GM12878 (cell line): ENCODE measurements at regions not wholly inside any gene's neighbourhood (a gene's known extent, or its start where the extent isn't known, plus 50 kb on each side); places are given as distances from the start of the nearest gene placed in this dataset.

ENCODE experiments used
- ATAC-seq: fragments of 200-7000 bp; cut with Tn5 transposase; 3 replicates; pipeline ENCODE4 v1.9.1; 2020; ENCODE audit warnings: mild to moderate bottlenecking, moderate library complexity
- BruUV-seq: library from RNA; stranded (reverse); fragments of 400-500 nt; replicated peaks from 2 replicates; lab custom pipeline; 2021; lab: Mats Ljungman, UMichigan
- CTCF ChIA-PET: fragments of 300-600 bp; sonication (Branson Sonifier 250); formaldehyde crosslinking; extraction: SDS; loops from one replicate; lab custom pipeline; 2021; ENCODE audit warnings: inconsistent platforms; lab: Yijun Ruan, JAX
- POLR2A ChIA-PET: fragments of 350-600 bp; formaldehyde crosslinking; extraction: SDS; loops from one replicate; lab custom pipeline; 2021; ENCODE audit warnings: inconsistent platforms; lab: Charles Lee
- RAD21 ChIA-PET: fragments of 300-600 bp; sonication (Branson Sonifier 250); formaldehyde crosslinking; loops from one replicate; lab custom pipeline; 2023; ENCODE audit warnings: antibody characterized with exemption; ENCODE audit not compliant: unreplicated experiment; lab: Charles Lee
- SMC1A ChIA-PET: fragments of 300-600 bp; sonication (Branson Sonifier 250); formaldehyde crosslinking; loops from one replicate; lab custom pipeline; 2023; ENCODE audit not compliant: unreplicated experiment, uncharacterized antibody; lab: Charles Lee
- DNase-seq: peaks from one replicate; pipeline ENCODE4 v3.0.0-alpha.2; 2011; ENCODE audit warnings: low read depth, low spot score
- FAIRE-seq: peaks from 3 replicates; lab custom pipeline; 2011; peaks lifted over from hg19 to GRCh38; lab: Jason Lieb, UNC
- H2AFZ ChIP-seq: 2 replicates; pipeline ENCODE4 v1.6.0; 2011; ENCODE audit warnings: low read depth, low read length, control low read depth; ENCODE audit not compliant: control insufficient read depth
- H3K27ac ChIP-seq: 2 replicates; pipeline ENCODE4 v1.5.1; 2011; ENCODE audit warnings: control low read depth; ENCODE audit not compliant: control insufficient read depth, insufficient read depth
- H3K27me3 ChIP-seq, 2 experiments: replicated peaks in 1 of 2; 2 replicates each; pipeline versions ENCODE4 v1.6.0 to v1.6.1; 2011; ENCODE audit warnings: low read length in 1 of 2; ENCODE audit not compliant: control insufficient read depth in 2 of 2, insufficient read depth in 2 of 2
- H3K36me3 ChIP-seq, 2 experiments: 2 replicates each; pipeline ENCODE4 v1.5.1; 2011; ENCODE audit warnings: low read length in 1 of 2; ENCODE audit not compliant: control insufficient read depth in 2 of 2, insufficient read depth in 2 of 2
- H3K4me1 ChIP-seq: 2 replicates; pipeline ENCODE4 v1.6.1; 2011; ENCODE audit warnings: mild to moderate bottlenecking, low read length, moderate library complexity, mixed read lengths; ENCODE audit not compliant: control insufficient read depth, insufficient read depth
- H3K4me2 ChIP-seq: 2 replicates; pipeline ENCODE4 v1.6.0; 2011; ENCODE audit warnings: control low read depth; ENCODE audit not compliant: control insufficient read depth, insufficient read depth
- H3K4me3 ChIP-seq: fragments of 200-600 bp; sonication (generic); 2 replicates; pipeline ENCODE4 v1.5.1; 2016
- H3K79me2 ChIP-seq: 2 replicates; pipeline ENCODE4 v1.6.0; 2011; ENCODE audit warnings: low read length; ENCODE audit not compliant: control insufficient read depth, insufficient read depth
- H3K9ac ChIP-seq: 2 replicates; pipeline ENCODE4 v1.8.0; 2011; ENCODE audit warnings: low read length, control low read depth, mixed read lengths; ENCODE audit not compliant: control insufficient read depth, insufficient read depth
- H3K9me3 ChIP-seq: replicated peaks from 3 replicates; pipeline ENCODE4 v1.5.1; 2011; ENCODE audit warnings: mild to moderate bottlenecking, low read length; ENCODE audit not compliant: control insufficient read depth, insufficient read depth
- H4K20me1 ChIP-seq: 2 replicates; pipeline ENCODE4 v1.6.0; 2011; ENCODE audit not compliant: control insufficient read depth, insufficient read depth
- DPF2 ChIP-seq: fragments of 450-650 bp; IDR thresholded peaks from 2 replicates; pipeline ENCODE4 v1.6.1; 2017; ENCODE audit warnings: mild to moderate bottlenecking
- ESRRA ChIP-seq: IDR thresholded peaks from 2 replicates; pipeline ENCODE4 v1.6.1; 2012; ENCODE audit warnings: mild to moderate bottlenecking, low read length, improper control_type of control experiment
- EZH2 ChIP-seq: IDR thresholded peaks from 2 replicates; pipeline ENCODE4 v1.6.1; 2012; ENCODE audit warnings: low read depth, mild to moderate bottlenecking, control low read depth, inconsistent platforms, low read length, borderline replicate concordance; ENCODE audit not compliant: control insufficient read depth
- KDM1A ChIP-seq: fragments of 200-600 bp; sonication (generic); IDR thresholded peaks from 2 replicates; pipeline ENCODE4 v1.6.1; 2016; ENCODE audit warnings: borderline replicate concordance
- MTA3 ChIP-seq: IDR thresholded peaks from 2 replicates; pipeline ENCODE4 v1.6.1; 2012; ENCODE audit warnings: low read length, inconsistent platforms, borderline replicate concordance
- NFIC ChIP-seq: IDR thresholded peaks from 2 replicates; pipeline ENCODE4 v1.6.1; 2012; ENCODE audit warnings: low read depth, mild to moderate bottlenecking, inconsistent platforms, low read length, moderate library complexity
- PAX8 ChIP-seq: fragments of 450-650 bp; IDR thresholded peaks from 2 replicates; pipeline ENCODE4 v1.6.1; 2017; ENCODE audit warnings: mild to moderate bottlenecking, moderate library complexity
- POLR2AphosphoS5 ChIP-seq: IDR thresholded peaks from 2 replicates; pipeline ENCODE4 v1.6.1; 2011; ENCODE audit warnings: mild to moderate bottlenecking, low read length, inconsistent platforms
- SP1 ChIP-seq: IDR thresholded peaks from one replicate; pipeline ENCODE4 v1.6.1; 2011; ENCODE audit warnings: low read depth, low read length
- SREBF2 ChIP-seq: IDR thresholded peaks from 2 replicates; pipeline ENCODE4 v1.6.1; 2012; ENCODE audit warnings: mild to moderate bottlenecking, low read length
- TBL1XR1 ChIP-seq: IDR thresholded peaks from 2 replicates; pipeline ENCODE4 v1.6.1; 2012; ENCODE audit warnings: low read depth, low read length, improper control_type of control experiment
- ZSCAN29 ChIP-seq: fragments of 450-650 bp; IDR thresholded peaks from 2 replicates; pipeline ENCODE4 v1.6.1; 2017; ENCODE audit warnings: mild to moderate bottlenecking, moderate library complexity
- ZZZ3 ChIP-seq: IDR thresholded peaks from 2 replicates; pipeline ENCODE4 v1.6.1; 2011; ENCODE audit warnings: low read depth; ENCODE audit not compliant: control insufficient read depth, insufficient read length
- WGBS: methylation state at CpG from one replicate; pipeline ENCODE4 v1.1.6; 2016; ENCODE audit warnings: low lambda C conversion rate; ENCODE audit not compliant: insufficient replicate concordance, insufficient coverage; ENCODE audit errors: missing lambda C conversion rate; 5-methylcytosine and 5-hydroxymethylcytosine counted together
- in situ Hi-C: fragments of 300-500 bp; cut with MboI; formaldehyde crosslinking; loops from 9 replicates; pipeline ENCODE4 v1.14.3; 2018; ENCODE audit warnings: mixed read lengths
- intact Hi-C: fragments of 100-400 bp; cut with micrococcal nuclease; formaldehyde crosslinking; loops from one replicate; pipeline ENCODE4 v1.14.2; 2022; ENCODE audit not compliant: unreplicated experiment
- TF ChIP-seq, protein P1 (sequence below): fragments of 450-650 bp; IDR thresholded peaks from 2 replicates; pipeline ENCODE4 v1.6.1; 2017; ENCODE audit warnings: mild to moderate bottlenecking, moderate library complexity
- TF ChIP-seq, protein P2 (sequence below): fragments of 450-650 bp; IDR thresholded peaks from 2 replicates; pipeline ENCODE4 v1.6.1; 2018; ENCODE audit warnings: mild to moderate bottlenecking, low read depth, moderate library complexity; ENCODE audit not compliant: partially characterized antibody
- TF ChIP-seq, protein P3 (sequence below): IDR thresholded peaks from 2 replicates; pipeline ENCODE4 v1.6.1; 2011; ENCODE audit warnings: low read depth, low read length, improper control_type of control experiment, borderline replicate concordance

DNA sequence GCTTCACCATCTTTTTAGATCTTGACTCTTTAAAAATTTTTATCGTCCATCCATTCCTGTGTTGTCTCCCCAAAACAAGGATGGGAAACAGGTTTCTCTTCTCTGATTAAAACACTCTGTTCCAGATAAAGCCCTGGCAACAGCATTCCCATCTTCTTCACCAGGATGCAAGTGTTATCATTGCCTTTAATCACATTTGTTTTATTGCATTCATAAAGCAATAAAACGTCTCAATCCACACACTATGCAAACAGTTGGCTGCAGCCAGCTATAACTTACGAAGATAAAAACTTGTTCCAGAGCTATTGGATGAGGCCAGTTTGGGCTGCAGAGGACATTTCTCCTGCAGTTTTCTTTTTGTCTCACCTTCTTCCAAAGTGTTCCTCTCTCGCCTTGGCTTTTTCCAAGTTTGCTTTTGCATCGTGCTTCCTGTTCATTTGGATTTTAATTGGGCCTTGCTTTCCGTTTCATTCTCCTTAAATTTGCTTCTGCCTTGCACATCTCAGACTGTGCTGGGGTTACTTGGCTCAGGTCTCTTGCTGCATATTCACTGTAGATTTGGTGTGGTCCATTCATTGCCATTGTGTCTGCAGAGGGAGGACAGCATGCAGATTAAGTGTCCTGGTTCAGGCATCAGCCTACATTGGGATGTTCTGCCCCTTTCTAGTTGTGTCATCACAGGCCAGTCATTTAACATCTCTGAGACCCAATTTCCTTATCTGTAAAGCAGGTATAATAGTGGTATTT is 136.5 kb upstream of the LIFR start:
- ChIA-PET SMC1A (no interaction called here), RAD21 (no interaction called here), POLR2A (no interaction called here), CTCF (no interaction called here)
- H3K9ac ChIP-seq = no peak overlapping the region
- H3K4me3 ChIP-seq = no peak overlapping the region
- DNase-seq = no peak
- no peak for FAIRE-seq
- intact Hi-C loops (no loop called here), in situ Hi-C loops (no loop called here)
- H3K27me3 ChIP-seq = no peaks in the 10 kb centered on the region
- no peaks in the 10 kb centered on the region for H3K79me2 ChIP-seq
- no peaks in the 10 kb centered on the region for H4K20me1 ChIP-seq
- H3K9me3 ChIP-seq = no peaks in the 10 kb centered on the region
- H3K4me1 ChIP-seq = no peaks in the 10 kb centered on the region
- no peak overlapping the region for H3K27ac ChIP-seq
- ATAC-seq = no peak
- WGBS = 0% methylated on average over 6 of the region's 6 CpGs
- no TSS peak for BruUV-seq
- no peak overlapping the region for H3K4me2 ChIP-seq
- H3K36me3 ChIP-seq = no peaks in the 10 kb centered on the region
- no peak overlapping the region for H2AFZ ChIP-seq
- TF ChIP-seq EZH2 (no peak), TBL1XR1 (no peak), KDM1A (no peak), SREBF2 (no peak), ZZZ3 (no peak), PAX8 (no peak), NFIC (no peak), MTA3 (no peak), ESRRA (no peak), ZSCAN29 (no peak), POLR2AphosphoS5 (no peak), SP1 (no peak), DPF2 (no peak)
- TF ChIP-seq, protein P1, sequence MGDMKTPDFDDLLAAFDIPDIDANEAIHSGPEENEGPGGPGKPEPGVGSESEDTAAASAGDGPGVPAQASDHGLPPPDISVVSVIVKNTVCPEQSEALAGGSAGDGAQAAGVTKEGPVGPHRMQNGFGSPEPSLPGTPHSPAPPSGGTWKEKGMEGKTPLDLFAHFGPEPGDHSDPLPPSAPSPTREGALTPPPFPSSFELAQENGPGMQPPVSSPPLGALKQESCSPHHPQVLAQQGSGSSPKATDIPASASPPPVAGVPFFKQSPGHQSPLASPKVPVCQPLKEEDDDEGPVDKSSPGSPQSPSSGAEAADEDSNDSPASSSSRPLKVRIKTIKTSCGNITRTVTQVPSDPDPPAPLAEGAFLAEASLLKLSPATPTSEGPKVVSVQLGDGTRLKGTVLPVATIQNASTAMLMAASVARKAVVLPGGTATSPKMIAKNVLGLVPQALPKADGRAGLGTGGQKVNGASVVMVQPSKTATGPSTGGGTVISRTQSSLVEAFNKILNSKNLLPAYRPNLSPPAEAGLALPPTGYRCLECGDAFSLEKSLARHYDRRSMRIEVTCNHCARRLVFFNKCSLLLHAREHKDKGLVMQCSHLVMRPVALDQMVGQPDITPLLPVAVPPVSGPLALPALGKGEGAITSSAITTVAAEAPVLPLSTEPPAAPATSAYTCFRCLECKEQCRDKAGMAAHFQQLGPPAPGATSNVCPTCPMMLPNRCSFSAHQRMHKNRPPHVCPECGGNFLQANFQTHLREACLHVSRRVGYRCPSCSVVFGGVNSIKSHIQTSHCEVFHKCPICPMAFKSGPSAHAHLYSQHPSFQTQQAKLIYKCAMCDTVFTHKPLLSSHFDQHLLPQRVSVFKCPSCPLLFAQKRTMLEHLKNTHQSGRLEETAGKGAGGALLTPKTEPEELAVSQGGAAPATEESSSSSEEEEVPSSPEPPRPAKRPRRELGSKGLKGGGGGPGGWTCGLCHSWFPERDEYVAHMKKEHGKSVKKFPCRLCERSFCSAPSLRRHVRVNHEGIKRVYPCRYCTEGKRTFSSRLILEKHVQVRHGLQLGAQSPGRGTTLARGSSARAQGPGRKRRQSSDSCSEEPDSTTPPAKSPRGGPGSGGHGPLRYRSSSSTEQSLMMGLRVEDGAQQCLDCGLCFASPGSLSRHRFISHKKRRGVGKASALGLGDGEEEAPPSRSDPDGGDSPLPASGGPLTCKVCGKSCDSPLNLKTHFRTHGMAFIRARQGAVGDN = no peak
- TF ChIP-seq, protein P2, sequence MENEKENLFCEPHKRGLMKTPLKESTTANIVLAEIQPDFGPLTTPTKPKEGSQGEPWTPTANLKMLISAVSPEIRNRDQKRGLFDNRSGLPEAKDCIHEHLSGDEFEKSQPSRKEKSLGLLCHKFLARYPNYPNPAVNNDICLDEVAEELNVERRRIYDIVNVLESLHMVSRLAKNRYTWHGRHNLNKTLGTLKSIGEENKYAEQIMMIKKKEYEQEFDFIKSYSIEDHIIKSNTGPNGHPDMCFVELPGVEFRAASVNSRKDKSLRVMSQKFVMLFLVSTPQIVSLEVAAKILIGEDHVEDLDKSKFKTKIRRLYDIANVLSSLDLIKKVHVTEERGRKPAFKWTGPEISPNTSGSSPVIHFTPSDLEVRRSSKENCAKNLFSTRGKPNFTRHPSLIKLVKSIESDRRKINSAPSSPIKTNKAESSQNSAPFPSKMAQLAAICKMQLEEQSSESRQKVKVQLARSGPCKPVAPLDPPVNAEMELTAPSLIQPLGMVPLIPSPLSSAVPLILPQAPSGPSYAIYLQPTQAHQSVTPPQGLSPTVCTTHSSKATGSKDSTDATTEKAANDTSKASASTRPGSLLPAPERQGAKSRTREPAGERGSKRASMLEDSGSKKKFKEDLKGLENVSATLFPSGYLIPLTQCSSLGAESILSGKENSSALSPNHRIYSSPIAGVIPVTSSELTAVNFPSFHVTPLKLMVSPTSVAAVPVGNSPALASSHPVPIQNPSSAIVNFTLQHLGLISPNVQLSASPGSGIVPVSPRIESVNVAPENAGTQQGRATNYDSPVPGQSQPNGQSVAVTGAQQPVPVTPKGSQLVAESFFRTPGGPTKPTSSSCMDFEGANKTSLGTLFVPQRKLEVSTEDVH = no peak
- TF ChIP-seq, protein P3, sequence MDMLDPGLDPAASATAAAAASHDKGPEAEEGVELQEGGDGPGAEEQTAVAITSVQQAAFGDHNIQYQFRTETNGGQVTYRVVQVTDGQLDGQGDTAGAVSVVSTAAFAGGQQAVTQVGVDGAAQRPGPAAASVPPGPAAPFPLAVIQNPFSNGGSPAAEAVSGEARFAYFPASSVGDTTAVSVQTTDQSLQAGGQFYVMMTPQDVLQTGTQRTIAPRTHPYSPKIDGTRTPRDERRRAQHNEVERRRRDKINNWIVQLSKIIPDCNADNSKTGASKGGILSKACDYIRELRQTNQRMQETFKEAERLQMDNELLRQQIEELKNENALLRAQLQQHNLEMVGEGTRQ = no peak
